ENCODE measurements at regions not wholly inside any gene's neighbourhood (a gene's known extent, or its start where the extent isn't known, plus 50 kb on each side); places are given as distances from the start of the nearest gene placed in this dataset.
A peak's percentile ranks its signal among the peaks of the same experiment; 100 is the strongest.

DNA sequence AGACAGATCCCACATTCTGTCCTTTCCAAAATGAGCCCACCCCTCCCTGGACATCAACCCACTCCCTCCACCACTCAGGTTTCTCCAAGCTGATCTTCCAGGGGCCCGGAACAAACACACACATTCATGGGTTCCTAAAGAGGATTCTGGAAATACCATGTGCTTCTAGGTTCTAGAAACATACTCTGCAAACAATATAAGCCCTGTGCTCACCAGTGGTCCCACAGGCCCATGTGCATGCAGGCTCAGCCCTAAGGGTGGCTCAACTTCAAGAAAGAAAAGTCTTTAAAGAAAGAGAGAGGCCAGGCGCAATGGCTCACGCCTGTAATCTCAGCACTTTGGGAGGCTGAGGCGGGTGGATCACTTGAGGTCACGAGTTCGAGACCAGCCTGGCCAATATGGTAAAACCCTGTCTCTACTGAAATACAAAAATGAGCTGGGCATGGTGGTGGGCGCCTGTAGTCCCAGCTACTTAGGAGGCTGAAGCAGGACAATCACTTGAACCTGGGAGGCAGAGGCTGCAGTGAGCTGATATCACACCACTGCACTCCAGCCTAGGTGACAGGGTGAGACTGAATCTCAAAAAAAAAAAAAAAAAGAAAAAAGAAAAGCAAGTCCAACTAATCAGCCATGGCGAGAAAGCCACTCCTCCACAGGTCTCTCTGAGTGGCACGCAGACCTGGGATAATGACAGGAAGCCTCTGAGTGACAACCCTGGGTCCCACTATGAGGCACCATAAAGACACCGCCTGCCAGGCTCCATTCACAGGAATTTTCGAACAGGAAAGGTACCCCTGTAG is 59.5 kb upstream of the PNMA1 start:
- no peaks in the 10 kb centered on the region for H3K27me3 ChIP-seq
- intact Hi-C loops (cut with DNase I; ENCODE audit: low total_unique reads), result no loop called here
- peak overlapping the region in 1 of 2 donors; percentile 44 for H3K27ac ChIP-seq
- WGBS, 2 donors, result 87 to 88% methylated on average over 11 of the region's 11 CpGs
- no peaks in the 10 kb centered on the region for H3K9me3 ChIP-seq
- DNase-seq, result no peak
- TF ChIP-seq POLR2A (IDR thresholded peaks at IDR 0.05), result no peak
- TF ChIP-seq, protein P1, sequence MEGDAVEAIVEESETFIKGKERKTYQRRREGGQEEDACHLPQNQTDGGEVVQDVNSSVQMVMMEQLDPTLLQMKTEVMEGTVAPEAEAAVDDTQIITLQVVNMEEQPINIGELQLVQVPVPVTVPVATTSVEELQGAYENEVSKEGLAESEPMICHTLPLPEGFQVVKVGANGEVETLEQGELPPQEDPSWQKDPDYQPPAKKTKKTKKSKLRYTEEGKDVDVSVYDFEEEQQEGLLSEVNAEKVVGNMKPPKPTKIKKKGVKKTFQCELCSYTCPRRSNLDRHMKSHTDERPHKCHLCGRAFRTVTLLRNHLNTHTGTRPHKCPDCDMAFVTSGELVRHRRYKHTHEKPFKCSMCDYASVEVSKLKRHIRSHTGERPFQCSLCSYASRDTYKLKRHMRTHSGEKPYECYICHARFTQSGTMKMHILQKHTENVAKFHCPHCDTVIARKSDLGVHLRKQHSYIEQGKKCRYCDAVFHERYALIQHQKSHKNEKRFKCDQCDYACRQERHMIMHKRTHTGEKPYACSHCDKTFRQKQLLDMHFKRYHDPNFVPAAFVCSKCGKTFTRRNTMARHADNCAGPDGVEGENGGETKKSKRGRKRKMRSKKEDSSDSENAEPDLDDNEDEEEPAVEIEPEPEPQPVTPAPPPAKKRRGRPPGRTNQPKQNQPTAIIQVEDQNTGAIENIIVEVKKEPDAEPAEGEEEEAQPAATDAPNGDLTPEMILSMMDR (IDR thresholded peaks at IDR 0.05), result no peak
- H3K4me1 ChIP-seq, result peaks cover 44% of the 10 kb centered on the region
- H3K36me3 ChIP-seq (ENCODE audit: low read depth, missing control alignments), result no peaks in the 10 kb centered on the region
- no peak overlapping the region for H3K4me3 ChIP-seq

DNA sequence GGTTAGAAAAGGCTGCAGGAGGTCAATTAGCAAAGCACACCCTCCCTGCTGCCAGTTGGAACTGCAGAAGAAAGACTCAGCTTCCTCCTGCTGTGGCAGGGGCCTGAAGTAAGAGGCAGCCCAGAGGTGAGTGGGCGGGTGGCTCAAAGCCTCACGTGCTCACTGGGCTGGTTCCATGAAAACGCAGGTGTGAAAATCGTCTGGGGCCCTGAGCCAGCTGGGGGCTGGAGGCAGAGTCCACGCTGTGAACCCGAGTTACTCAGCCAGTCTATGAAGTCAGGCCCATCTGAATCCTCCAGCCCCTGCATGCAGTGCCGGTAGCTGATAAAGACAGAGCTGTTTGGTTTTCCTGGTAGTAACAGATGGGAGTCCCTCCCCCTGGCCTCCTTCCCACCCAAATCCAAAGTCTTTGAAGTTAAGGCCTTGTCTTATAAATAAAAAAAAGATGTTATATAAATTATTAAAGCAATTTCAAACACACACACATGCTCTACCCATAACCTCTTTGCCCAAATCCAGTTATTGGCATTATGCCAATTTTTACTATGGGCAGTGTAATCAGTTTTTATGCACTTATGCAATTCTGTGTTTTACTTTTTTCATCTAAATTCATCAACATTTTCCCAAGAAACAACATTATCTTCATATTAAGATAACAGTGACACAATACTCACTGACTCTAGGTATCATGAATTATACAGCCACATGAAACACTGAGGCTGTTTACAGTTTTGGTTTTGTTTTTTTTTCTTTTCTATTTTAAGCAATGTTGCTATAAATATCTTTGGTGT is 57.9 kb upstream of the PNMA1 start:
- peak; percentile 52 for DNase-seq
- Histone ChIP-seq H3K4me3 (no peak overlapping the region), H3K36me3 (ENCODE audit: low read depth, missing control alignments) (no peaks in the 10 kb centered on the region), H3K9me3 (no peaks in the 10 kb centered on the region), H3K4me1 (peaks cover 44% of the 10 kb centered on the region), H3K27ac (peak overlapping the region; percentile 10 to 59), H3K27me3 (no peaks in the 10 kb centered on the region)
- TF ChIP-seq POLR2A (IDR thresholded peaks at IDR 0.05), result no peak
- TF ChIP-seq, protein P1 (IDR thresholded peaks at IDR 0.05), result no peak
- 27 to 37% methylated on average over 6 to 7 of the region's 7 CpGs for WGBS, 2 donors
- intact Hi-C loops (cut with DNase I; ENCODE audit: low total_unique reads), result no loop called here

DNA sequence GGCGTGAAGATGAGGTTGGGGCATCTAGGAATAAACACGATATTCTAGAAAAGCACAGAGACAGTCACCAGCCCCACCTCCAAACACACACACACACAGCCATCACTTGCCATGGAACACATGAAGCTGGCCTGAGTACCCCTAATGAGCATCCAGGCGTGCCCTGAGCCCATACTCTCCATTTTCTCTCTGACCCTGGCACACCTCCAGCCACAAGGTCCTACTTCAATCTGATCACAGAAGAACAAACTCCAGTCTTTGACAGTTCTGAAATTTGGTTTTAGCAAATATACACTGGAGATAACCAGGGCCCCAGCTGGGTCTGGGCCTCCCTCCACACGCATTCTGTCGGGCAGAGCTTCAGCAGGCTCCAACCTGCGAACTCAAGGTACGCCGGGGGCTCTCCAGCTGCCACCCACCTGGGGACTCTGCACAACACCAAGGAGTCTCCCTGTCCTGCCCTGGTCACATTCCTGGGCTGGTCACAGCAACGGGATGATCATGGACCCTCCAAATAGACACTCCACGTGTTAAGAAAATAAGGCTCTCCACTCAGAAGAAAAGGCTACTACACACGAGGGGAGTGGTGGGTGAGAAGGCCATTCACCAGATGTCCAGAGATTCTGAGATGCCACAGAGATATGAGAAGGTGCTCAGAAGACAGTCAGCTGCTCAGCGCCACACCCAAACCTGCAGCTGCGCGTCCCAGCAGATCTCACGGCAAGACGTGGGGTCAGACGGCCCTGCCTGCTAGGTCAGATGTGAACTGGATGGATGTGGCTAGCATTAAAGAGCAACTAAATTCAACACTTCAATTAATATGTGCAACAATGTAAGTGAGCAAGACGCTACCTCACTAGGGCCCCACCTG is 57.0 kb upstream of the PNMA1 start:
- Histone ChIP-seq H3K36me3 (ENCODE audit: low read depth, missing control alignments) (no peaks in the 10 kb centered on the region), H3K4me3 (no peak overlapping the region), H3K27ac (peak overlapping the region in 1 of 2 donors; percentile 59), H3K27me3 (no peaks in the 10 kb centered on the region), H3K9me3 (no peaks in the 10 kb centered on the region), H3K4me1 (peaks cover 44% of the 10 kb centered on the region)
- 68 to 72% methylated on average over 18 of the region's 18 CpGs for WGBS, 2 donors
- no peak for DNase-seq
- TF ChIP-seq, protein P1 (IDR thresholded peaks at IDR 0.05), result no peak
- TF ChIP-seq POLR2A (IDR thresholded peaks at IDR 0.05), result no peak
- intact Hi-C loops (cut with DNase I; ENCODE audit: low total_unique reads), result no loop called here

DNA sequence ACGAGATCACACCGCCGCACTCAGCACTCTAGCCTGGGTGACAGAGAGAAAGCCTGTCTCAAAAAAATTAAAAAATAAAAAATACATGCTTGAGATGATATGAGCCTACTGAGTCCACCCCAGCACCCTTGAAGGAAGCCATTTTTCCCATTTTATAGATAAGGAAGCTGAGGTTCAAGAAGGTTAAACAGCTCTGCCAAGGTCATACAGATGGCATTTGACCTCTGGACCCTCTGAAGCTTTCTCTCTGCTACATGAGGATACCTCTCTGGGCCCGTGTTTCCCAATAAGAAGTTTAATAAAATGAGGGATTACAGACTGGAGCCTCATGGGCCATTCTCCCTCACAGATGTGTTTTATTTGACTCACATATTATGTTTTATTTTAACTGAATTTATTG is 53.9 kb upstream of the PNMA1 start:
- no peak overlapping the region for H3K4me3 ChIP-seq
- no peak for DNase-seq
- H3K27ac ChIP-seq, result no peak overlapping the region
- H3K36me3 ChIP-seq (ENCODE audit: low read depth, missing control alignments), result no peaks in the 10 kb centered on the region
- WGBS, 2 donors, result 94 to 95% methylated on average over 4 of the region's 4 CpGs
- TF ChIP-seq, protein P1 (IDR thresholded peaks at IDR 0.05), result no peak
- TF ChIP-seq POLR2A (IDR thresholded peaks at IDR 0.05), result no peak
- H3K9me3 ChIP-seq, result no peaks in the 10 kb centered on the region
- no peaks in the 10 kb centered on the region for H3K27me3 ChIP-seq
- peaks cover 44% of the 10 kb centered on the region for H3K4me1 ChIP-seq
- intact Hi-C loops (cut with DNase I; ENCODE audit: low total_unique reads), result no loop called here
